ENCODE measurements at regions not wholly inside any gene's neighbourhood (a gene's known extent, or its start where the extent isn't known, plus 50 kb on each side); places are given as distances from the start of the nearest gene placed in this dataset.

GRCh38 chr16:5903153-5903552 lies 805.6 kb upstream of the EEF2KMT start:
- DNase-seq (ENCODE audit: extremely low read depth, low read depth): no peak
- TF ChIP-seq CTCF (IDR thresholded peaks at IDR 0.05; ENCODE audit: low read depth, low read length): no peak

GRCh38 chr16:5900046-5900445 lies 802.5 kb upstream of the EEF2KMT start:
- no peak for TF ChIP-seq CTCF (IDR thresholded peaks at IDR 0.05; ENCODE audit: low read depth, low read length)
- DNase-seq (ENCODE audit: extremely low read depth, low read depth): no peak

GRCh38 chr16:5895976-5896375 lies 798.4 kb upstream of the EEF2KMT start:
- DNase-seq (ENCODE audit: extremely low read depth, low read depth): no peak

GRCh38 chr16:5895137-5895536 lies 797.5 kb upstream of the EEF2KMT start:
- no peak for TF ChIP-seq CTCF (IDR thresholded peaks at IDR 0.05; ENCODE audit: low read depth, low read length)
- DNase-seq (ENCODE audit: extremely low read depth, low read depth): no peak

More at GRCh38 chr16:5895976-5896375, 798.4 kb upstream of the EEF2KMT start:
- TF ChIP-seq CTCF (IDR thresholded peaks at IDR 0.05; ENCODE audit: low read depth, low read length): no peak

- no peak for DNase-seq (ENCODE audit: extremely low read depth, low read depth)
- no peak for TF ChIP-seq CTCF (IDR thresholded peaks at IDR 0.05; ENCODE audit: low read depth, low read length)
Measured at GRCh38 chr16:5891296-5891695, 793.7 kb upstream of the EEF2KMT start.

GRCh38 chr16:5885521-5885920 lies 787.9 kb upstream of the EEF2KMT start:
- no peak for DNase-seq (ENCODE audit: extremely low read depth, low read depth)

GRCh38 chr16:5884996-5885395 lies 787.4 kb upstream of the EEF2KMT start:
- TF ChIP-seq CTCF (IDR thresholded peaks at IDR 0.05; ENCODE audit: low read depth, low read length): no peak
- no peak for DNase-seq (ENCODE audit: extremely low read depth, low read depth)

More at GRCh38 chr16:5885521-5885920, 787.9 kb upstream of the EEF2KMT start:
- no peak for TF ChIP-seq CTCF (IDR thresholded peaks at IDR 0.05; ENCODE audit: low read depth, low read length)
